BLaER1 treated with 17β-estradiol and CSF1 and Interleukin-3, amounts not matched to agents 10 nM and 100 nM (cell line): ENCODE measurements at regions not wholly inside any gene's neighbourhood (a gene's known extent, or its start where the extent isn't known, plus 50 kb on each side); places are given as distances from the start of the nearest gene placed in this dataset.
A peak's percentile ranks its signal among the peaks of the same experiment; 100 is the strongest.

Experiments
- H3K27ac ChIP-seq, 11 experiments: shearing (Covaris generic); formaldehyde crosslinking; 2 replicates each; pipeline ENCODE4 v1.8.1; 2022
- H3K27me3 ChIP-seq, 11 experiments: shearing (Covaris generic); formaldehyde crosslinking; 2 replicates each; pipeline ENCODE4 v1.8.1; 2022
- H3K36me3 ChIP-seq, 11 experiments: shearing (Covaris generic); formaldehyde crosslinking; 2 replicates each; pipeline ENCODE4 v1.8.1; 2022
- H3K4me1 ChIP-seq, 10 experiments: shearing (Covaris generic); formaldehyde crosslinking; 2 replicates each; pipeline ENCODE4 v1.8.1; 2022
- H3K4me2 ChIP-seq, 11 experiments: shearing (Covaris generic); formaldehyde crosslinking; 2 replicates each; pipeline ENCODE4 v1.8.1; 2022
- H3K4me3 ChIP-seq, 10 experiments: shearing (Covaris generic); formaldehyde crosslinking; 2 replicates each; pipeline ENCODE4 v1.8.1; 2022
- H3K9ac ChIP-seq, 11 experiments: shearing (Covaris generic); formaldehyde crosslinking; 2 replicates each; pipeline ENCODE4 v1.8.1; 2022
- H3K9me3 ChIP-seq, 11 experiments: shearing (Covaris generic); formaldehyde crosslinking; replicated peaks in 1 of 11; 2 replicates each; pipeline ENCODE4 v1.8.1; 2022
- H4K20me1 ChIP-seq, 11 experiments: shearing (Covaris generic); formaldehyde crosslinking; 2 replicates each; pipeline ENCODE4 v1.8.1; 2022
- Cebpa-rat ChIP-seq, 11 experiments: shearing (Covaris generic); IDR thresholded peaks; 2 replicates each; pipeline ENCODE4 v1.8.1; 2022

- no peak for TF ChIP-seq Cebpa-rat (IDR thresholded peaks at IDR 0.05)
- Histone ChIP-seq H3K9me3 (peaks cover 37 to 49% (median 43%) of the 10 kb centered on the region in 11 experiments), H3K27me3 (no peaks in the 10 kb centered on the region), H3K27ac (no peak overlapping the region), H3K4me2 (no peak overlapping the region), H3K9ac (no peak overlapping the region), H4K20me1 (no peaks in the 10 kb centered on the region), H3K4me3 (no peak overlapping the region), H3K4me1 (0 out of 20 replicates have a peak, but pooled peaks cover 0 to 8% (median 0%) of the 10 kb centered on the region in 10 experiments), H3K36me3 (peaks cover 4 to 37% (median 16%) of the 10 kb centered on the region in 11 experiments; a peak in 16 of 22 replicates)
Observed at GRCh38 chr4:123291329-123291728, 105.3 kb upstream of the SPRY1 start.

GRCh38 chr4:123297836-123298235 lies 98.8 kb upstream of the SPRY1 start:
- no peak overlapping the region for H3K4me2 ChIP-seq
- H3K27ac ChIP-seq, result no peak overlapping the region
- no peak overlapping the region for H3K4me3 ChIP-seq
- peaks cover 0 to 9% (median 4%) of the 10 kb centered on the region in 11 experiments; a peak in 8 of 22 replicates for H3K36me3 ChIP-seq
- TF ChIP-seq Cebpa-rat (IDR thresholded peaks at IDR 0.05), result no peak
- H4K20me1 ChIP-seq, result no peaks in the 10 kb centered on the region
- H3K4me1 ChIP-seq, result peaks cover 0 to 13% (median 5%) of the 10 kb centered on the region in 10 experiments; a peak in 7 of 20 replicates
- H3K9ac ChIP-seq, result no peak overlapping the region
- no peaks in the 10 kb centered on the region for H3K27me3 ChIP-seq
- H3K9me3 ChIP-seq, result peaks cover 3 to 15% (median 7%) of the 10 kb centered on the region in 11 experiments; a peak in 21 of 22 replicates

GRCh38 chr4:123298261-123298660 lies 98.3 kb upstream of the SPRY1 start:
- no peaks in the 10 kb centered on the region for H4K20me1 ChIP-seq
- H3K9ac ChIP-seq, result no peak overlapping the region
- no peak overlapping the region for H3K27ac ChIP-seq
- TF ChIP-seq Cebpa-rat (IDR thresholded peaks at IDR 0.05), result no peak
- no peak overlapping the region for H3K4me2 ChIP-seq
- H3K9me3 ChIP-seq, result peaks cover 0 to 11% (median 3%) of the 10 kb centered on the region in 11 experiments; a peak in 12 of 22 replicates
- peaks cover 0 to 4% (median 1%) of the 10 kb centered on the region in 11 experiments; a peak in 7 of 22 replicates for H3K36me3 ChIP-seq
- H3K4me3 ChIP-seq, result no peak overlapping the region
- peaks cover 0 to 13% (median 5%) of the 10 kb centered on the region in 10 experiments; a peak in 7 of 20 replicates for H3K4me1 ChIP-seq
- no peaks in the 10 kb centered on the region for H3K27me3 ChIP-seq

- H3K9me3 ChIP-seq, result peaks cover 0 to 7% (median 0%) of the 10 kb centered on the region in 11 experiments; a peak in 2 of 22 replicates
- no peak overlapping the region for H3K4me3 ChIP-seq
- peaks cover 0 to 8% (median 5%) of the 10 kb centered on the region in 10 experiments; a peak in 7 of 20 replicates for H3K4me1 ChIP-seq
- H3K27me3 ChIP-seq, result no peaks in the 10 kb centered on the region
- TF ChIP-seq Cebpa-rat (IDR thresholded peaks at IDR 0.05), result no peak
- H3K9ac ChIP-seq, result no peak overlapping the region
- H4K20me1 ChIP-seq, result no peaks in the 10 kb centered on the region
- no peaks in the 10 kb centered on the region; a peak in 1 of 22 replicates for H3K36me3 ChIP-seq
- no peak overlapping the region for H3K27ac ChIP-seq
- no peak overlapping the region for H3K4me2 ChIP-seq
Observed at GRCh38 chr4:123298801-123299200, 97.8 kb upstream of the SPRY1 start.

- no peak overlapping the region for H3K27ac ChIP-seq
- no peak for TF ChIP-seq Cebpa-rat (IDR thresholded peaks at IDR 0.05)
- no peak overlapping the region for H3K4me3 ChIP-seq
- peaks cover 0 to 7% (median 5%) of the 10 kb centered on the region in 10 experiments; a peak in 7 of 20 replicates for H3K4me1 ChIP-seq
- no peaks in the 10 kb centered on the region; a peak in 1 of 22 replicates for H3K36me3 ChIP-seq
- peaks cover 0 to 7% (median 0%) of the 10 kb centered on the region in 11 experiments; a peak in 2 of 22 replicates for H3K9me3 ChIP-seq
- no peaks in the 10 kb centered on the region for H3K27me3 ChIP-seq
- no peak overlapping the region for H3K9ac ChIP-seq
- no peaks in the 10 kb centered on the region for H4K20me1 ChIP-seq
- no peak overlapping the region for H3K4me2 ChIP-seq
Observed at GRCh38 chr4:123299212-123299691, 97.3 kb upstream of the SPRY1 start.

- no peak overlapping the region for H3K9ac ChIP-seq
- H3K4me2 ChIP-seq, result no peak overlapping the region
- peaks cover 0 to 7% (median 0%) of the 10 kb centered on the region in 11 experiments; a peak in 1 of 22 replicates for H3K9me3 ChIP-seq
- H4K20me1 ChIP-seq, result no peaks in the 10 kb centered on the region
- peaks cover 0 to 7% (median 5%) of the 10 kb centered on the region in 10 experiments; a peak in 7 of 20 replicates for H3K4me1 ChIP-seq
- H3K27ac ChIP-seq, result no peak overlapping the region
- no peaks in the 10 kb centered on the region; a peak in 1 of 22 replicates for H3K36me3 ChIP-seq
- H3K4me3 ChIP-seq, result no peak overlapping the region
- H3K27me3 ChIP-seq, result no peaks in the 10 kb centered on the region
- TF ChIP-seq Cebpa-rat (IDR thresholded peaks at IDR 0.05), result no peak
Observed at GRCh38 chr4:123300222-123301039, 96.2 kb upstream of the SPRY1 start.

GRCh38 chr4:123301923-123302322 lies 94.7 kb upstream of the SPRY1 start:
- no peaks in the 10 kb centered on the region for H3K27me3 ChIP-seq
- H4K20me1 ChIP-seq, result no peaks in the 10 kb centered on the region
- peaks cover 0 to 7% (median 0%) of the 10 kb centered on the region in 11 experiments; a peak in 1 of 22 replicates for H3K9me3 ChIP-seq
- H3K27ac ChIP-seq, result no peak overlapping the region
- peak overlapping the region in 9 of 11 experiments; percentile 2 to 35 (median 20); a peak in 9 of 22 replicates for H3K4me2 ChIP-seq
- no peak for TF ChIP-seq Cebpa-rat (IDR thresholded peaks at IDR 0.05)
- H3K36me3 ChIP-seq, result no peaks in the 10 kb centered on the region; a peak in 1 of 22 replicates
- no peak overlapping the region for H3K4me3 ChIP-seq
- H3K4me1 ChIP-seq, result peaks cover 0 to 7% (median 5%) of the 10 kb centered on the region in 10 experiments; a peak in 7 of 20 replicates
- no peak overlapping the region for H3K9ac ChIP-seq

GRCh38 chr4:123304151-123304964 lies 92.2 kb upstream of the SPRY1 start:
- no peak for TF ChIP-seq Cebpa-rat (IDR thresholded peaks at IDR 0.05)
- H4K20me1 ChIP-seq, result no peaks in the 10 kb centered on the region
- H3K4me2 ChIP-seq, result no peak overlapping the region
- H3K4me3 ChIP-seq, result no peak overlapping the region
- H3K4me1 ChIP-seq, result peaks cover 0 to 7% (median 5%) of the 10 kb centered on the region in 10 experiments; a peak in 7 of 20 replicates
- peaks cover 0 to 7% (median 0%) of the 10 kb centered on the region in 11 experiments; a peak in 2 of 22 replicates for H3K36me3 ChIP-seq
- H3K9me3 ChIP-seq, result no peaks in the 10 kb centered on the region
- H3K9ac ChIP-seq, result no peak overlapping the region
- no peaks in the 10 kb centered on the region for H3K27me3 ChIP-seq
- no peak overlapping the region for H3K27ac ChIP-seq
